SJCRH30 (cell line): ENCODE measurements at regions not wholly inside any gene's neighbourhood (a gene's known extent, or its start where the extent isn't known, plus 50 kb on each side); places are given as distances from the start of the nearest gene placed in this dataset.

ENCODE experiments used
- DNase-seq, 2 experiments: peaks; one replicate each; pipeline ENCODE4 v3.0.0-alpha.2; 2015 to 2020
- H3K27ac ChIP-seq: fragments of 250-450 bp; sonication (Bioruptor Pico); 2 replicates; pipeline ENCODE4 v1.5.1; 2020; ENCODE audit warnings: mild to moderate bottlenecking, moderate library complexity
- H3K27me3 ChIP-seq: fragments of 250-450 bp; sonication (Bioruptor Pico); 2 replicates; pipeline ENCODE4 v1.5.1; 2020; ENCODE audit warnings: mild to moderate bottlenecking, moderate library complexity
- H3K36me3 ChIP-seq: fragments of 250-450 bp; sonication (Bioruptor Pico); 2 replicates; pipeline ENCODE4 v1.5.1; 2020; ENCODE audit warnings: mild to moderate bottlenecking, moderate library complexity
- H3K4me1 ChIP-seq: fragments of 250-450 bp; sonication (Bioruptor Pico); 2 replicates; pipeline ENCODE4 v1.5.1; 2020; ENCODE audit warnings: mild to moderate bottlenecking, moderate library complexity
- H3K4me3 ChIP-seq: fragments of 250-450 bp; sonication (Bioruptor Pico); 2 replicates; pipeline ENCODE4 v1.5.1; 2020; ENCODE audit warnings: mild to moderate bottlenecking, moderate library complexity
- H3K9me3 ChIP-seq: fragments of 250-450 bp; sonication (Bioruptor Pico); replicated peaks from 2 replicates; pipeline ENCODE4 v1.5.1; 2020; ENCODE audit warnings: mild to moderate bottlenecking, moderate library complexity

- H3K9me3 ChIP-seq, result no peaks in the 10 kb centered on the region; the same call in 1 of the 2 replicates
- H3K27me3 ChIP-seq, result no peaks in the 10 kb centered on the region
- H3K4me3 ChIP-seq, result no peak overlapping the region
- DNase-seq, result no peak
- no peak overlapping the region for H3K27ac ChIP-seq
- peaks cover 12% of the 10 kb centered on the region for H3K4me1 ChIP-seq
- no peaks in the 10 kb centered on the region for H3K36me3 ChIP-seq
Observed at GRCh38 chr12:58172433-58173073, 231.2 kb downstream of the ATP23 start.

- Histone ChIP-seq H3K27me3 (no peaks in the 10 kb centered on the region), H3K9me3 (no peaks in the 10 kb centered on the region; the same call in 1 of the 2 replicates), H3K4me3 (no peak overlapping the region), H3K27ac (no peak overlapping the region), H3K4me1 (peaks cover 19% of the 10 kb centered on the region), H3K36me3 (no peaks in the 10 kb centered on the region)
- DNase-seq, result no peak
Observed at GRCh38 chr12:58174316-58174715, 232.9 kb downstream of the ATP23 start.

DNA sequence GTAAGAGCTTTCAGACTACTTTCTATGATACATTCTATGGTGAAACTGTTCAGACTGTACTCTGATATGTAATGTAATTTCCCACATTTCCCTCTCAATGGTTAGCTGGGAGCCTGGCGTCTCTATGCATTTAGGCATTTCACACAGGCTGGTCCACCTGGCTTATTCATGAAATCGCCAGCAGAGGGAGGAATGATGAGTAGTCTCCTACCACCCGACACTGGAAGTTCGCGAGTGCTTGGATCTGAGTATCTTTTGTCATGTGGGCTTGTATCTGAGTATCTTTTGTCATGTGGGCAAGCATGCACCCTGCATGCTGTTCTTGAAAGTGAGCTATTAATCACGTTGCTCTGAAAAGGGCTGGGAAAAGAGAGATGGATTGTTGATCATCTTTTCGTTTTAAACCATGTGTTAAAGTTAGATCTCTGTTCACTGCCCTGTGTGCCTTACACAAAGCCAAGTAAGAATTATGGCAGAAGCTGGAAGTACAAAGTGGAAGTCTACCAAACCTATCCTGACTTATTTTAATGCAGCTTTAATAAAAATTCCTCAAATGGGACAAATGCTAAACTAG lies 235.0 kb downstream of the ATP23 start:
- H3K9me3 ChIP-seq, result no peaks in the 10 kb centered on the region; the same call in 1 of the 2 replicates
- no peaks in the 10 kb centered on the region for H3K36me3 ChIP-seq
- DNase-seq, result peak; percentile 100
- no peaks in the 10 kb centered on the region for H3K27me3 ChIP-seq
- H3K4me1 ChIP-seq, result peaks cover 19% of the 10 kb centered on the region
- H3K4me3 ChIP-seq, result no peak overlapping the region
- H3K27ac ChIP-seq, result no peak overlapping the region

DNA sequence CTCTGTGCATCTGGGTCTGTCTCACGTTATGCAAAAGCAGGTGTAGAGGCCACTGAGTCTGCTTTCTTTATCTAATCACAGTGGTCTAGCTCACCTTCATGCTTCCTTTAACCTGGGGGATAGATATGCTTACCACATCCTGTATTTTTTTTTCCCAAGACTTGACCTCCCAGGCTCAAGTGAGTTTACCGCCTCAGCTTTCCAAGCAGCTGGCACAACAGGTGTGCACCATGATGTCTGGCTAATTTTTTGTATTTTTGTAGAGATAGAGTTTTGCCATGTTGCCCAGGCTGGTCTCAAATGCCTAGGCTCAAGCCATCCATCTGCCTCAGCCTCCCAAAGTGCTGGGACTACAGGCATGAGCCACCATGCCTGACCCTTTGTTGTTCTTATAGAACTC lies 236.0 kb downstream of the ATP23 start:
- no peaks in the 10 kb centered on the region; the same call in 1 of the 2 replicates for H3K9me3 ChIP-seq
- DNase-seq, result peak; percentile 93 to 99
- no peak overlapping the region for H3K4me3 ChIP-seq
- no peak overlapping the region for H3K27ac ChIP-seq
- H3K36me3 ChIP-seq, result no peaks in the 10 kb centered on the region
- H3K27me3 ChIP-seq, result no peaks in the 10 kb centered on the region
- peaks cover 19% of the 10 kb centered on the region for H3K4me1 ChIP-seq

DNA sequence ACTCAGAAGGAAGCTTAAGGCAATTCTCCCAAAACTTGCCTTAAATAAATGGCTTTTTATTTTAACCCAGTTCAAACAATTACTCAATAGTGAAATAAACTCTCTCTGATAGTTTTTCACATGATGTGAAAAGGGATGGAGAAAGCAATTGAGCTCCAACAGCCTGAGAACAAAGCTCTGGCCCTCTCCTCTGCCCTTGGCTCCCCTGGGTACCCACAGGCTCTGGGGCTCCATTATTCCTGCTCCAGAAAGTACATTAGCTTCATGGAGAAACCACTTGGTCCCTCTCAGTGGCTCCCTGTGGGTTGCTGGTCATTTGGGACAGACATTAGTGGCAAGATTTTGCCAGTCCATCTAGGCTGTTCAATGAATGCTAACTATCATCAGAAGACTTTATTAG lies 242.8 kb downstream of the ATP23 start:
- Histone ChIP-seq H3K27me3 (no peaks in the 10 kb centered on the region), H3K9me3 (peaks cover 10% of the 10 kb centered on the region), H3K4me1 (no peaks in the 10 kb centered on the region), H3K4me3 (no peak overlapping the region), H3K27ac (no peak overlapping the region), H3K36me3 (no peaks in the 10 kb centered on the region)
- no peak for DNase-seq

DNA sequence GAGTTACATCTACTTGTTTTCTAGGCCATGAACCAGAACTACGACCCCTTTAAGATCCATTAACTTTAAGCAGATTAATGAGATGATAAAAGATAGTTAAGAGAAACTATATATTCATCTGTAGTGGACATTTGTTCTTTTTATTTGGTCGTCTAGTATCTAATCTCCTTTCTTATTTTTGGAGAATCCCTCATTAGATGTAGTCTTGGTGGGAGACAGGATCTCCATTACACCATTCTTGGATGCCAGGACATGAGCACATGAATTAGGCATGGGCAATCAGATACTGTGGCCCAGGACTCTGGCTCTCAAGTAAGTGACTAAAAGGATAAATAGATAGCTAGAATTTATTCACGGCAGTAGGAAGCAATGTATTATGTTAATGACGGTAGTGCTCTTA lies 245.0 kb downstream of the ATP23 start:
- no peak overlapping the region for H3K27ac ChIP-seq
- no peaks in the 10 kb centered on the region for H3K4me1 ChIP-seq
- no peak for DNase-seq
- peaks cover 10% of the 10 kb centered on the region for H3K9me3 ChIP-seq
- H3K4me3 ChIP-seq, result no peak overlapping the region
- H3K27me3 ChIP-seq, result no peaks in the 10 kb centered on the region
- no peaks in the 10 kb centered on the region for H3K36me3 ChIP-seq

DNA sequence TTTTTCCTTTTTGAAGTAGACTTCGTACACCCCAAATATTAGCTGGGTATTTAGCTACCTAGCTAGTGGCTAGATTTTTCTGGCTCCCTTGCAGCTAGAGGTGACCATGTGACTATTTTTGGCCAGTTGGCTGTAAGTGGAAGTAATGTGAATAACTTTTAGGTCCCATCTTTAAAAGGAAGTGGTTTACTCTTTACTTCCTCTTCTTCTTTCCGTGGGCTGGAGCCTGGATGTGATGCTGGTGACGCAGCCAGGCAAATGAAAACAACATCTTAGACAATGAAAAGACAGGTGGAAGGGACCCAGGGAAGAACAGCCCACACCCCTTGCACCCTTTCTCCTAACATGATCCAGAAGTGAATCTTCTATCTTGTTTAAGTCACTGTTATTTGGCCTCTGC lies 245.5 kb downstream of the ATP23 start:
- Histone ChIP-seq H3K27ac (no peak overlapping the region), H3K4me3 (no peak overlapping the region), H3K36me3 (no peaks in the 10 kb centered on the region), H3K27me3 (no peaks in the 10 kb centered on the region), H3K9me3 (peaks cover 10% of the 10 kb centered on the region), H3K4me1 (no peaks in the 10 kb centered on the region)
- no peak for DNase-seq

DNA sequence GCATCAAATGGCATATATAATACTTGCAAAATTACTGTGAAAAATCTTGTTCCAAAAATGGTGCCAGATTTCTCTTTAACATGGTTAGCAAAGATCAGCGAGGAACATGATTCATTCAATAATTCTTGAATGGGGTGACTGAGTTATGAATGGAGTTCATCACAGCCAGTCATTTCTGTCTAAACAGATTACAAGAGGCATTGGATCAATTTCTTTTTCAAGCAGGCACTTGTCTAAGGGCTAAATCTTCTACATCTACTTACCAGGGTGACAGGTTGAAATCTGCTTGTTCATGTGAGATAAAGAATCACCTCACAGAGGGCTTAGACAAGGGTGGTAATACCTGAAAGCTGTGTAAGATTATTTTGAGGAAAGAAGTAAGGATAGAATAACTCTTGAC lies 247.7 kb downstream of the ATP23 start:
- Histone ChIP-seq H3K4me1 (no peaks in the 10 kb centered on the region), H3K36me3 (no peaks in the 10 kb centered on the region)

GRCh38 chr12:58189893-58190292 lies 248.5 kb downstream of the ATP23 start:
- Histone ChIP-seq H3K4me3 (no peak overlapping the region), H3K27me3 (no peaks in the 10 kb centered on the region), H3K36me3 (no peaks in the 10 kb centered on the region), H3K27ac (no peak overlapping the region), H3K9me3 (peaks cover 28% of the 10 kb centered on the region), H3K4me1 (no peaks in the 10 kb centered on the region)
- no peak for DNase-seq

More for the DNA sequence above, 247.7 kb downstream of the ATP23 start:
- no peak for DNase-seq
- H3K9me3 ChIP-seq, result peaks cover 23% of the 10 kb centered on the region
- no peaks in the 10 kb centered on the region for H3K27me3 ChIP-seq
- H3K4me3 ChIP-seq, result no peak overlapping the region
- H3K27ac ChIP-seq, result no peak overlapping the region

- no peaks in the 10 kb centered on the region for H3K4me1 ChIP-seq
- no peak overlapping the region for H3K27ac ChIP-seq
- no peaks in the 10 kb centered on the region for H3K36me3 ChIP-seq
- H3K9me3 ChIP-seq, result peaks cover 35% of the 10 kb centered on the region
- DNase-seq, result peak in 1 of 2 experiments; percentile 53
- H3K4me3 ChIP-seq, result no peak overlapping the region
- H3K27me3 ChIP-seq, result no peaks in the 10 kb centered on the region
Observed at GRCh38 chr12:58190618-58191017, 249.3 kb downstream of the ATP23 start.

DNA sequence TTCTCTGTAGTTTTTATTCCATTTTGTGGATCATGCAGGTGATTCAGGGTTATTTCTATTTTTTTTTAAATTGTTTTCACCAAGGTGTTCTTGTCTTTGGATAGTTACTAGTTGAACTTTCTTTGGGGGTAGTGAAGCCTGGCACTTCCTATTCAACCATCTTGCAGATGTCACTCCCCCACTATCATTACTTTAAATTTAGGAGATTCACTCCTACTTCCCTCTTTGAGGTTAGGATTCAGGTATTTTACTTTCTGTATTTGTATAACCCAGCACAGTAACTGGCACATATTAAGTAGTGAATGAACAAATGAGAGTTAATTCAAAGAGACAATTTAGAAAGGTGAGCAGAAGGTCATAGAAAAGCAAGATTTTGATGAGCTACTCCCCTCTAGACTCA lies 255.6 kb downstream of the ATP23 start:
- Histone ChIP-seq H3K36me3 (no peaks in the 10 kb centered on the region), H3K4me1 (no peaks in the 10 kb centered on the region), H3K9me3 (peaks cover 27% of the 10 kb centered on the region), H3K27ac (no peak overlapping the region), H3K4me3 (no peak overlapping the region), H3K27me3 (no peaks in the 10 kb centered on the region)
- DNase-seq, result no peak

DNA sequence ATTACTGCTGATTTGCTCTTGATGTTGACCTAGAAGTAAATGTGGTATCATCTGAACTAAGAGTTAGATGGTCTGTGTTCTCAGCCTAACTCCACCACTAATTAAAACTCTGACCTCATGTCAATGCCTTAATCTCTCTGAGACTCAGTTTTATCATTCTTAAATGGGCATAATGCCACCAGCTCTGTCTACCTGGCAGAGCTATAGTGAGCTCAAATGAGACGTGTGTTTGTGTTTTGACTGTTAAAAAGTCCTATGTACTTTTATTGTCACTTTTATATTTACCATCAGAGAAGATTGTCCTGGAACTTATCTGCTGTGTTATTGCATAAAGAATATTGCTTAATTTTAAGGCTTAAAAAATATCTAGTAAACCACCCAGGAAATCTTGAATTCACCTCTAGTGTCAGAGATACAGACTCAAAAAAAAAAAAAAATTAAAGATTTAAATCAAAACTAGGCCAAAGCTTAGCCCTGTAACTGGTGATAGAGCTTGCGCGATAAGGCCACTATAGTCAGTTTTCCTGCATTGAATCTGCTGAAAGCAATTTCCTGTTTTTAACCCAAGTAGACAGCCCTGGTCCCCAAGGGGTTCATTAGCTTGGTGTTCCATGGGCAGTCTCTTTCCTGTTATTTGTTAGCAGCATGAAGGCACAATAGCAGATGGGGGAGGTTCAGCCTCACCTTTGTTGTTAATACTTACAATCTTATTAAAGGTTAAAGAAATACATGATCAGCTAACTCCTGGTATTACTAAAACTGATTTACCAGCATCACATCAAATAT lies 261.8 kb downstream of the ATP23 start:
- no peak for DNase-seq
- Histone ChIP-seq H3K9me3 (no peaks in the 10 kb centered on the region), H3K4me1 (peaks cover 12% of the 10 kb centered on the region), H3K36me3 (no peaks in the 10 kb centered on the region), H3K4me3 (no peak overlapping the region), H3K27ac (no peak overlapping the region), H3K27me3 (peaks cover 11% of the 10 kb centered on the region)

GRCh38 chr12:58204071-58204470 lies 262.7 kb downstream of the ATP23 start:
- Histone ChIP-seq H3K27ac (no peak overlapping the region), H3K4me3 (no peak overlapping the region), H3K36me3 (no peaks in the 10 kb centered on the region), H3K27me3 (peaks cover 16% of the 10 kb centered on the region), H3K9me3 (no peaks in the 10 kb centered on the region), H3K4me1 (peaks cover 12% of the 10 kb centered on the region)
- no peak for DNase-seq

- H3K4me1 ChIP-seq, result peaks cover 12% of the 10 kb centered on the region
- H3K27me3 ChIP-seq, result peaks cover 19% of the 10 kb centered on the region
- peak; percentile 91 to 99 for DNase-seq
- H3K36me3 ChIP-seq, result no peaks in the 10 kb centered on the region
- H3K27ac ChIP-seq, result no peak overlapping the region
- H3K9me3 ChIP-seq, result no peaks in the 10 kb centered on the region
- H3K4me3 ChIP-seq, result no peak overlapping the region
Observed at GRCh38 chr12:58206876-58207275, 265.5 kb downstream of the ATP23 start.

DNA sequence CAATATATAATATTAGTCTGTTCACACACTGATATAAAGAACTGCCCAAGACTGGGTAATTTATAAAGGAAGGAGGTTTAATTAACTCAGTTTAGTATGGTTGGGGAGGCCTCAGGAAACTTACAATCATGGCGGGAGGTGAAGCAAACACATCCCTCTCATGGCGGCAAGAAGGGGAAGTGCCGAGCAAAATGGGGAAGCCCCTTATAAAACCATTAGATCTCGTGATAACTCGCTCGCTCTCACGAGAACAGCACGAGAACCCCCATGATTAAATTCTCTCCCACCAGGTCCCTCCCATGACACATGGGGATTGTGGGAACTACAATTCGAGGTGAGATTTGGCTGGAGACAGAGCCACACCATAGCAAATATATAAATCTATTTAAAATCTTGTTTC lies 269.8 kb downstream of the ATP23 start:
- Histone ChIP-seq H3K4me1 (peaks cover 12% of the 10 kb centered on the region), H3K27ac (no peak overlapping the region), H3K4me3 (no peak overlapping the region), H3K27me3 (peaks cover 16% of the 10 kb centered on the region), H3K9me3 (no peaks in the 10 kb centered on the region), H3K36me3 (no peaks in the 10 kb centered on the region)
- no peak for DNase-seq
